WI38 (cell line): ENCODE measurements at regions not wholly inside any gene's neighbourhood (a gene's known extent, or its start where the extent isn't known, plus 50 kb on each side); places are given as distances from the start of the nearest gene placed in this dataset.

ENCODE experiments used
- H3K4me3 ChIP-seq: 2 replicates; pipeline ENCODE4 v1.5.1; 2011; ENCODE audit warnings: low read depth, mild to moderate bottlenecking, control low read depth, low read length
- CTCF ChIP-seq: IDR thresholded peaks from 2 replicates; pipeline ENCODE4 v1.5.1; 2012; ENCODE audit warnings: low read depth, mild to moderate bottlenecking, control low read depth, low read length

- H3K4me3 ChIP-seq, result no peak overlapping the region
- no peak for TF ChIP-seq CTCF
Measured at GRCh38 chr5:106545325-106545724, 1125.4 kb downstream of the EFNA5 start.

GRCh38 chr5:106543330-106543729 is 1127.4 kb downstream of the EFNA5 start:
- H3K4me3 ChIP-seq, result no peak overlapping the region
- no peak for TF ChIP-seq CTCF

- TF ChIP-seq CTCF, result no peak
- no peak overlapping the region for H3K4me3 ChIP-seq
Measured at GRCh38 chr5:106530150-106530549, 1140.6 kb downstream of the EFNA5 start.

GRCh38 chr5:106525438-106525837 is 1145.3 kb downstream of the EFNA5 start:
- H3K4me3 ChIP-seq, result no peak overlapping the region
- TF ChIP-seq CTCF, result no peak

- TF ChIP-seq CTCF, result no peak
- H3K4me3 ChIP-seq, result no peak overlapping the region
Measured at GRCh38 chr5:106523852-106524251, 1146.9 kb downstream of the EFNA5 start.

- TF ChIP-seq CTCF, result no peak
- H3K4me3 ChIP-seq, result no peak overlapping the region
Measured at GRCh38 chr5:106522296-106522695, 1148.4 kb downstream of the EFNA5 start.

GRCh38 chr5:106521701-106522100 is 1149.0 kb downstream of the EFNA5 start:
- TF ChIP-seq CTCF, result no peak
- no peak overlapping the region for H3K4me3 ChIP-seq
